ENCODE measurements at regions not wholly inside any gene's neighbourhood (a gene's known extent, or its start where the extent isn't known, plus 50 kb on each side); places are given as distances from the start of the nearest gene placed in this dataset.
"Not testable (repeated sequence)": the region's sequence is repeated elsewhere in the genome, so short reads cannot be mapped to it uniquely, and the experiment has no call there.

GRCh38 chr2:153307223-153307622 is 171.3 kb downstream of the RPRM start:
- DNase-seq (ENCODE audit: low read depth), result no peak

- no peak for DNase-seq (ENCODE audit: low read depth)
Observed at GRCh38 chr2:153299809-153300208, 178.8 kb downstream of the RPRM start.

- DNase-seq (ENCODE audit: low read depth), result no peak
Observed at GRCh38 chr2:153299217-153299616, 179.3 kb downstream of the RPRM start.

- no peak for DNase-seq (ENCODE audit: low read depth)
Observed at GRCh38 chr2:153294199-153294786, 184.3 kb downstream of the RPRM start.

- no peak for DNase-seq (ENCODE audit: low read depth)
Observed at GRCh38 chr2:153291718-153292117, 186.8 kb downstream of the RPRM start.

- DNase-seq (ENCODE audit: low read depth), result no peak
Observed at GRCh38 chr2:153287109-153287801, 191.3 kb downstream of the RPRM start.

GRCh38 chr2:153268941-153269461 is 209.6 kb downstream of the RPRM start:
- DNase-seq (ENCODE audit: low read depth), result no peak

- not testable (repeated sequence) for DNase-seq (ENCODE audit: low read depth)
Observed at GRCh38 chr2:153256876-153257275, 221.7 kb downstream of the RPRM start.

- DNase-seq (ENCODE audit: low read depth), result not testable (repeated sequence)
Observed at GRCh38 chr2:153246636-153247035, 231.9 kb downstream of the RPRM start.

GRCh38 chr2:153235516-153235915 is 243.0 kb downstream of the RPRM start:
- no peak for DNase-seq (ENCODE audit: low read depth)

GRCh38 chr2:153232464-153232863 is 246.1 kb downstream of the RPRM start:
- DNase-seq (ENCODE audit: low read depth), result no peak

- DNase-seq (ENCODE audit: low read depth), result no peak
Observed at GRCh38 chr2:153230977-153231376, 247.6 kb downstream of the RPRM start.

GRCh38 chr2:153228904-153229303 is 249.7 kb downstream of the RPRM start:
- no peak for DNase-seq (ENCODE audit: low read depth)

GRCh38 chr2:153227981-153228380 is 250.6 kb downstream of the RPRM start:
- no peak for DNase-seq (ENCODE audit: low read depth)

GRCh38 chr2:153222231-153223165 is 256.1 kb downstream of the RPRM start:
- no peak for DNase-seq (ENCODE audit: low read depth)

GRCh38 chr2:153221506-153221905 is 257.1 kb downstream of the RPRM start:
- DNase-seq (ENCODE audit: low read depth), result no peak

GRCh38 chr2:153221087-153221486 is 257.5 kb downstream of the RPRM start:
- no peak for DNase-seq (ENCODE audit: low read depth)

GRCh38 chr2:153218851-153219250 is 259.7 kb downstream of the RPRM start:
- no peak for DNase-seq (ENCODE audit: low read depth)

- DNase-seq (ENCODE audit: low read depth), result no peak
Observed at GRCh38 chr2:153214337-153214736, 264.2 kb downstream of the RPRM start.

GRCh38 chr2:153213022-153213421 is 265.5 kb downstream of the RPRM start:
- no peak for DNase-seq (ENCODE audit: low read depth)

- no peak for DNase-seq (ENCODE audit: low read depth)
Observed at GRCh38 chr2:153197402-153198386, 280.9 kb downstream of the RPRM start.
